Choroid plexus epithelial cell (primary cell): ENCODE measurements at regions not wholly inside any gene's neighbourhood (a gene's known extent, or its start where the extent isn't known, plus 50 kb on each side); places are given as distances from the start of the nearest gene placed in this dataset.
"Not testable (repeated sequence)": the region's sequence is repeated elsewhere in the genome, so short reads cannot be mapped to it uniquely, and the experiment has no call there.

Experiments used
- DNase-seq: peaks from one replicate; pipeline ENCODE4 v3.0.0-alpha.2; 2010; ENCODE audit warnings: low read depth
- H3K4me3 ChIP-seq: 2 replicates; pipeline ENCODE4 v1.5.1; 2011; ENCODE audit warnings: low read depth, mild to moderate bottlenecking, control low read depth, low read length, moderate library complexity
- TF ChIP-seq, protein P1 (sequence below): conservative IDR thresholded peaks from 2 replicates; pipeline ENCODE4 v1.5.1; 2011; ENCODE audit warnings: low read depth, mild to moderate bottlenecking, control low read depth, inconsistent platforms, low read length, moderate library complexity

DNA sequence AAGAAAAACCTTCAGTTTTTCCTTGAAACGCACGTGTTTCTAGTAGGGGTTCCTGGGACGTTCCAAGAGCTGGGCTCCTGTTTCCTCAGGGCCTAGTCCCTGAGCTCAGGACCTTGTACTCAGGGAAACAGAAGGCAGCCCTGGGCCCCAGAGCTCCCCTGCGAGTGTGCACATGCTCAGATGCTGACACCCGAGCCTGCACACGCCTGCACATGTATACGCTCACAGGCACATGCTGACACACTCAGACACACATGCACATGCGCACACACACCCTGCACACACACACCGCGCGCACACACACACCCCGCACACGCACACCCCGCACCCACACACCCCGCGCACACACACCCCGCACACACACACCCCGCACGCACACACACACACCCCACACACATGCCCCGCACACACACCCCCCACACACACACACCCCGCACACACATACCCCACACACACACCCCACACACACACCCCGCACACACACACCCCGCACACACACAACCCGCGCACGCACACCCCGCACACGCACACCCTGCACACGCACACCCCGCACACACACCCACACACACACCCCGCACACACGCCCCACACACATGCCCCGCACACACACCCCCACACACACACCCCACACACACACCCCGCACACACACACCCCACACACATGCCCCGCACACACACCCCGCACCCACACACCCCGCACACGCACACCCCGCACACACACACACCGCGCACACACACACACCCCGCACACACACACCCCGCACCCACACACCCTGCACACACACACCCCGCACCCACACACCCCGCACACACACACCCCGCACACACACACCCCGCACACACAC is 52.2 kb downstream of the CALML3 start:
- DNase-seq, result no peak
- H3K4me3 ChIP-seq, result no peak overlapping the region
- TF ChIP-seq, protein P1, sequence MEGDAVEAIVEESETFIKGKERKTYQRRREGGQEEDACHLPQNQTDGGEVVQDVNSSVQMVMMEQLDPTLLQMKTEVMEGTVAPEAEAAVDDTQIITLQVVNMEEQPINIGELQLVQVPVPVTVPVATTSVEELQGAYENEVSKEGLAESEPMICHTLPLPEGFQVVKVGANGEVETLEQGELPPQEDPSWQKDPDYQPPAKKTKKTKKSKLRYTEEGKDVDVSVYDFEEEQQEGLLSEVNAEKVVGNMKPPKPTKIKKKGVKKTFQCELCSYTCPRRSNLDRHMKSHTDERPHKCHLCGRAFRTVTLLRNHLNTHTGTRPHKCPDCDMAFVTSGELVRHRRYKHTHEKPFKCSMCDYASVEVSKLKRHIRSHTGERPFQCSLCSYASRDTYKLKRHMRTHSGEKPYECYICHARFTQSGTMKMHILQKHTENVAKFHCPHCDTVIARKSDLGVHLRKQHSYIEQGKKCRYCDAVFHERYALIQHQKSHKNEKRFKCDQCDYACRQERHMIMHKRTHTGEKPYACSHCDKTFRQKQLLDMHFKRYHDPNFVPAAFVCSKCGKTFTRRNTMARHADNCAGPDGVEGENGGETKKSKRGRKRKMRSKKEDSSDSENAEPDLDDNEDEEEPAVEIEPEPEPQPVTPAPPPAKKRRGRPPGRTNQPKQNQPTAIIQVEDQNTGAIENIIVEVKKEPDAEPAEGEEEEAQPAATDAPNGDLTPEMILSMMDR, result no peak

DNA sequence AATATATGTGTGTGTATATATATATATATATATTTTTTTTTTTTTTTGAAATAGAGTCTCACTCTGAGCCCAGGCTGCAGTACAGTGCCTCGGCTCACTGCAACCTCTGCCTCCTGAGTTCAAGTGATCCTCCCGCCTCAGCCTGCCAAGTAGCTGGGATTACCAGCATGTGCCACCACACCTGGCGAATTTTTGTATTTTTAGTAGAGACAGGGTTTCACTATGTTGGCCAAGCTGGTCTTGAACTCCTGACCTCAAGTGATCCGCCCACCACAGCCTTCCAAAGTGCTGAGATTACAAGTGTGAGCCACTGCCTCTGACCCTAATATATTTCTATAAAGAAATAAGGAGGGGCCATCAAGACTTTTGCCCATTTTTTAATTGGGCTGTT is 55.3 kb downstream of the CALML3 start:
- DNase-seq, H3K4me3 ChIP-seq: not testable (repeated sequence)

DNA sequence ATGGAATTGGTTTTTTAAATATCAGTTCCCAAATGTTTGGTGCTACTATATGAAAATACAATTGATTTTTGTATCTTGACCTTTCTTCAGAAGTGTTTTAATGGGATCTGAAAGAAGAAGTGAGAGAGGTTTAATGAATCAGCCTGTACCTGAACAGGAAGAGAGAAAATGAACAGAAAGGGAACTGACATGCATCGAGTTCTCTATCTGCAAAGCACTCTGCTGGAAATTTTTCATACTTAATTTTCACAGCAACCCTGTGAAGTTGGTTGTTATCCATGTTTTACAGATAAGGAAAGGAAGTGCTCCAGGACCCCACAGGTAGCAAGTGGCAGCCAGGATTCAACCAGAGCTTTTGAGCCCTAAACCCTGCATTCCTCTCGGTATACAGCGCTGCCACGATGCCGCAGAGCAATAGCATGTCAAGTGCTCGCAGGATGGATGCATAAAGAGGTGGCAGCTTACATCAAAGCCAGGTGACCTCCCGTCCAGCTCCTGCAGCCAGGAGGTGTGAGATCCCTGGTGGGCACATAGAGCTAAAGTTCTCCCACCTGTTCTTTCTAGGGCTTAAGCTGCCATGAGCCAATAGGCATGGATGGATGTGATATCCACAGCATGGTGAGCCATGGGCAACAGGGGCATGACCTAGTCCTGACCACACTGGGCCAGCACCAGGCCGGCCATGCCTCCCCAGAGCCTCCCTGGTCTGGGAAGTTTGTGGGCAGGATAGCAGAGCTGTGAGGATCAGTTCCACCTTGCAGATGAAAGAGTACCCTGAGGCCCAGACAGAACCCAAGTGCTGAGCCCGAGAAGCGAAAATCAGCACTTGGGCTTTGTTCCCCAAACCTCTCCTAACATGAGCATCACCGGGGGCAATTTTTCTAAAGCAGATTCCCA is 57.2 kb downstream of the CALML3 start:
- no peak for DNase-seq
- TF ChIP-seq, protein P1, result no peak

GRCh38 chr10:5582736-5583135 is 58.0 kb downstream of the CALML3 start:
- H3K4me3 ChIP-seq, result no peak overlapping the region
- no peak for DNase-seq

More for the DNA sequence above, 57.2 kb downstream of the CALML3 start:
- no peak overlapping the region for H3K4me3 ChIP-seq

GRCh38 chr10:5583525-5584175 is 58.9 kb downstream of the CALML3 start:
- TF ChIP-seq, protein P1, result no peak
- peak; percentile 58 for DNase-seq
- H3K4me3 ChIP-seq, result no peak overlapping the region

More at GRCh38 chr10:5582736-5583135, 58.0 kb downstream of the CALML3 start:
- TF ChIP-seq, protein P1, result peak; percentile 22

- TF ChIP-seq, protein P1, result no peak
- no peak overlapping the region for H3K4me3 ChIP-seq
- DNase-seq, result peak; percentile 79
Measured at GRCh38 chr10:5584895-5585516, 60.2 kb downstream of the CALML3 start.
